K562 (cell line): ENCODE measurements at regions not wholly inside any gene's neighbourhood (a gene's known extent, or its start where the extent isn't known, plus 50 kb on each side); places are given as distances from the start of the nearest gene placed in this dataset.

Source experiments
- ATAC-seq: fragments of 200-7000 bp; cut with Tn5 transposase; 3 replicates; pipeline ENCODE4 v1.9.1; 2020; ENCODE audit warnings: moderate library complexity
- BruUV-seq: library from RNA; stranded (reverse); fragments of 400-500 nt; replicated peaks from 2 replicates; lab custom pipeline; 2021; lab: Mats Ljungman, UMichigan
- CTCF ChIA-PET: fragments of 300-600 bp; formaldehyde crosslinking; extraction: SDS; loops from one replicate; lab custom pipeline; 2021; ENCODE audit warnings: low intra/inter-chr PET ratio; lab: Yijun Ruan, JAX
- POLR2A ChIA-PET: fragments of 300-600, 350-650 bp; sonication (Branson Sonifier 250); formaldehyde crosslinking; extraction: SDS; loops from one replicate; lab custom pipeline; 2021; ENCODE audit warnings: antibody characterized with exemption, inconsistent platforms; lab: Yijun Ruan, JAX
- DNase-seq, 4 experiments: peaks; one replicate each; pipeline versions ENCODE4 v3.0.0 to v3.0.0-alpha.2; 2011 to 2018; ENCODE audit warnings: low spot score in 3 of 4, mixed read lengths in 3 of 4; ENCODE audit errors: extremely low read depth in 1 of 4
- FAIRE-seq: peaks from 2 replicates; lab custom pipeline; 2011; peaks lifted over from hg19 to GRCh38; lab: Jason Lieb, UNC
- H2AFZ ChIP-seq: 2 replicates; pipeline ENCODE4 v1.6.0; 2011; ENCODE audit warnings: low read depth, low read length, control low read depth, inconsistent platforms
- H3K27ac ChIP-seq: fragments of 200-600 bp; 3 replicates; pipeline ENCODE4 v1.8.0; 2011; ENCODE audit warnings: low read depth, mild to moderate bottlenecking, control low read depth, inconsistent platforms, low read length, moderate library complexity, mixed read lengths; ENCODE audit errors: extremely low read depth
- H3K27me3 ChIP-seq, 2 experiments: fragments of 300-600 bp in 1 of 2; 2 replicates in 1 of 2; 3 replicates in 1 of 2; pipeline versions ENCODE4 v1.6.0 to v1.8.0; 2011; ENCODE audit warnings: inconsistent platforms in 2 of 2, low read length in 2 of 2, mild to moderate bottlenecking in 1 of 2, mixed read lengths in 1 of 2, moderate library complexity in 1 of 2; ENCODE audit not compliant: control insufficient read depth in 2 of 2, insufficient read depth in 2 of 2
- H3K36me3 ChIP-seq: fragments of 300-600 bp; 3 replicates; pipeline ENCODE4 v1.8.0; 2011; ENCODE audit warnings: mild to moderate bottlenecking, low read length, inconsistent platforms; ENCODE audit not compliant: control insufficient read depth, insufficient read depth
- H3K4me1 ChIP-seq, 2 experiments: fragments of 200-600 bp in 1 of 2; replicated peaks in 1 of 2; 2 replicates in 1 of 2; 3 replicates in 1 of 2; pipeline versions ENCODE4 v1.5.1 to v1.8.0; 2011; ENCODE audit warnings: inconsistent platforms in 2 of 2, low read length in 2 of 2, mild to moderate bottlenecking in 1 of 2, mixed read lengths in 1 of 2, moderate library complexity in 1 of 2; ENCODE audit not compliant: control insufficient read depth in 2 of 2, insufficient read depth in 2 of 2
- H3K4me2 ChIP-seq: 2 replicates; pipeline ENCODE4 v1.6.1; 2011; ENCODE audit warnings: low read length, control low read depth, inconsistent platforms, mixed read lengths; ENCODE audit not compliant: insufficient read depth
- H3K4me3 ChIP-seq: fragments of 200-600 bp; sonication (generic), shearing (Covaris generic); 2 replicates; pipeline ENCODE4 v1.5.1; 2016; ENCODE audit warnings: control low read depth, inconsistent platforms
- H3K79me2 ChIP-seq: fragments of 200-600 bp; 3 replicates; pipeline ENCODE4 v1.8.0; 2011; ENCODE audit warnings: low read length, inconsistent platforms; ENCODE audit not compliant: control insufficient read depth, insufficient read depth
- H3K9ac ChIP-seq, 2 experiments: 2 replicates each; pipeline versions ENCODE4 v1.6.0 to v1.6.1; 2011; ENCODE audit warnings: low read depth in 2 of 2, low read length in 2 of 2, control low read depth in 1 of 2, inconsistent platforms in 1 of 2, mild to moderate bottlenecking in 1 of 2, mixed read lengths in 1 of 2; ENCODE audit not compliant: insufficient read depth in 1 of 2
- H3K9me1 ChIP-seq: one replicate; pipeline ENCODE4 v1.6.0; 2011; ENCODE audit warnings: inconsistent platforms, mild to moderate bottlenecking, low read length, moderate library complexity; ENCODE audit not compliant: control insufficient read depth, insufficient read depth
- H3K9me3 ChIP-seq: replicated peaks from 2 replicates; pipeline ENCODE4 v1.5.1; 2011; ENCODE audit warnings: low read depth, low read length, inconsistent platforms; ENCODE audit not compliant: control insufficient read depth, insufficient read depth
- H4K20me1 ChIP-seq: replicated peaks from 2 replicates; pipeline ENCODE4 v1.6.1; 2011; ENCODE audit warnings: low read length, inconsistent platforms, mixed read lengths; ENCODE audit not compliant: control insufficient read depth, insufficient read depth
- CBX3 ChIP-seq, 2 experiments: IDR thresholded peaks; 1 replicate in 1 of 2; 2 replicates in 1 of 2; pipeline ENCODE4 v1.6.1; 2012; ENCODE audit warnings: inconsistent platforms in 2 of 2, low read length in 2 of 2, borderline replicate concordance in 1 of 2, control low read depth in 1 of 2
- CXXC5 ChIP-seq: fragments of 250-450 bp; sonication (Bioruptor Pico); IDR thresholded peaks from 2 replicates; pipeline ENCODE4 v1.8.0; 2022; ENCODE audit warnings: inconsistent platforms, mild to moderate bottlenecking, moderate library complexity
- FOSL1 ChIP-seq: fragments of 200-800 bp; sonication (Bioruptor generic); conservative IDR thresholded peaks from 2 replicates; pipeline ENCODE4 v1.6.1; 2016; ENCODE audit warnings: missing genetic modification characterization, missing compliant biosample characterization
- FOXK2 ChIP-seq, 2 experiments: fragments of 450-650 bp; IDR thresholded peaks in 1 of 2; conservative IDR thresholded peaks in 1 of 2; 2 replicates each; pipeline ENCODE4 v1.6.1; 2016; ENCODE audit warnings: low read depth in 2 of 2, mild to moderate bottlenecking in 1 of 2
- HDAC1 ChIP-seq, 2 experiments: fragments of 450-650 bp; IDR thresholded peaks; 2 replicates each; pipeline ENCODE4 v1.6.1; 2016 to 2017; ENCODE audit warnings: inconsistent platforms in 1 of 2, mild to moderate bottlenecking in 1 of 2, moderate library complexity in 1 of 2
- KDM1A ChIP-seq, 2 experiments: fragments of 450-650 bp; IDR thresholded peaks; 2 replicates each; pipeline ENCODE4 v1.6.1; 2016; ENCODE audit warnings: mild to moderate bottlenecking in 2 of 2
- RCOR1 ChIP-seq, 2 experiments: IDR thresholded peaks; 2 replicates each; pipeline ENCODE4 v1.6.1; 2012; ENCODE audit warnings: low read depth in 2 of 2, low read length in 2 of 2, borderline replicate concordance in 1 of 2, improper control_type of control experiment in 1 of 2
- TEAD4 ChIP-seq, 2 experiments: sonication (generic) in 1 of 2; formaldehyde crosslinking in 1 of 2; IDR thresholded peaks; 2 replicates each; pipeline versions ENCODE4 v1.6.1 to v1.8.0; 2012 to 2022; ENCODE audit warnings: borderline replicate concordance in 1 of 2, inconsistent platforms in 1 of 2, low read length in 1 of 2, mild to moderate bottlenecking in 1 of 2, missing genetic modification reagents in 1 of 2
- WGBS: fragments of 100-300 bp; shearing (Covaris generic); methylation state at CpG from one replicate; pipeline ENCODE4 v1.1.6; 2016; ENCODE audit warnings: low coverage, mixed read lengths; ENCODE audit not compliant: insufficient coverage; ENCODE audit errors: missing lambda C conversion rate; 5-methylcytosine and 5-hydroxymethylcytosine counted together
- in situ Hi-C: fragments of 300-500 bp; cut with MboI; formaldehyde crosslinking; loops from 4 replicates; pipeline ENCODE4 v1.15.0; 2018; ENCODE audit warnings: inconsistent platforms, mixed read lengths
- intact Hi-C: fragments of 100-400 bp; cut with micrococcal nuclease; formaldehyde crosslinking; loops from 2 replicates; pipeline ENCODE4 v1.14.2; 2022
- TF ChIP-seq, protein P1 (sequence below), 2 experiments: fragments of 450-650 bp; IDR thresholded peaks; 2 replicates each; pipeline ENCODE4 v1.6.1; 2016
- TF ChIP-seq, protein P2 (sequence below), 2 experiments: fragments of 450-650 bp in 1 of 2; sonication (generic) in 1 of 2; formaldehyde crosslinking in 1 of 2; IDR thresholded peaks in 1 of 2; conservative IDR thresholded peaks in 1 of 2; 2 replicates each; pipeline versions ENCODE4 v1.6.1 to v1.8.1; 2016 to 2023; ENCODE audit warnings: mild to moderate bottlenecking in 2 of 2, moderate library complexity in 2 of 2, inconsistent platforms in 1 of 2, missing genetic modification reagents in 1 of 2
- TF ChIP-seq, protein P3 (sequence below): fragments of 450-650 bp; IDR thresholded peaks from 2 replicates; pipeline ENCODE4 v1.6.1; 2018; ENCODE audit warnings: mild to moderate bottlenecking, low read depth; ENCODE audit not compliant: partially characterized antibody

DNA sequence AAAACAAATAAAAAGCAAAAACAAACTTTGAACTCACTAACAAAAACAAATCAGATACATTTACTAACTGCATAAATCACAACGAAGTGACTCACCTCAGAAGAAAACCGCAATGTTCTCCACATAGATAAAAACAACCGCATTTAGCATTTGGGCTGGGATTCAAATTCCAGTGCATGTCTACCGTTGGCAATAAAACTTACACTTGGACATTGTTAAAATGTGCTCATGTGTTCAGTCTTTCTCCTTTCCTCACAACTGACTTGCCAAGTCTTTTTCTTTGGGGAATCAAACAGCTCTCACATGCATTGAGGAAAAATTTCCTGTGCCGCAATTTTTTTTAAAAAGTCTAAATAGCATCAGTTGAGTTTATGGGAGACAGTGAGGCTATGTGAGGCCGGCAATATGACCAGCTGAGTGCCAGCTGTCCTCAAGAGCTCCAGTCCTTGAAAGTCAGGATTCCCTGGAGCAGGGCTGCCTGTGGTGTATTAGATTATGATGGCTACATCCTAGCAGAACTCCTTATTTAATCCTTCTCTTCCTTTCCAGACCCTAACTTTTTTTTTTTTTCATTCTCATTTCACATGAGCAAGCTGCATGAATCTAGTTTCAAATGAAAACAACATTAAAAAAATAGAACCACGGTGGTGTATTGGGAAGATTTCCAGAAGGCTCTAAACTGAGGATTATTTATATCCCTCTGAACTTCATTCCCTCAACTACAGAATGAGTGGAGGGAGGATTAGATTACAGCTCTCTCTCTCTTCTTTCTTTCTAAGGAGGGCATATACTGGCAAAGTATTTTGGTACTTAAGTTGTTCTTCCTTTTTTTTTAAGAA, 70.2 kb upstream of the MEIS1 start:
- Histone ChIP-seq H3K4me2 (no peak overlapping the region), H3K36me3 (no peaks in the 10 kb centered on the region), H3K9me3 (no peaks in the 10 kb centered on the region), H3K27ac (no peak overlapping the region), H3K4me1 (no peaks in the 10 kb centered on the region), H3K9ac (no peak overlapping the region), H3K79me2 (no peaks in the 10 kb centered on the region), H4K20me1 (no peaks in the 10 kb centered on the region), H3K27me3 (no peaks in the 10 kb centered on the region; a peak in 1 of 5 replicates), H3K9me1 (no peaks in the 10 kb centered on the region), H2AFZ (no peak overlapping the region), H3K4me3 (no peak overlapping the region)
- no peak for TF ChIP-seq CXXC5 (CRISPR knock-in tag)
- peak in 1 of 2 experiments; percentile 68; a peak in 2 of 4 replicates for TF ChIP-seq HDAC1 (IDR thresholded peaks at IDR 0.05)
- peak in 1 of 2 experiments; percentile 37; a peak in 1 of 4 replicates for TF ChIP-seq RCOR1 (IDR thresholded peaks at IDR 0.05; ENCODE audit: borderline replicate concordance in 1 of 2, low read depth in 2 of 2, low read length in 2 of 2)
- TF ChIP-seq, protein P1, sequence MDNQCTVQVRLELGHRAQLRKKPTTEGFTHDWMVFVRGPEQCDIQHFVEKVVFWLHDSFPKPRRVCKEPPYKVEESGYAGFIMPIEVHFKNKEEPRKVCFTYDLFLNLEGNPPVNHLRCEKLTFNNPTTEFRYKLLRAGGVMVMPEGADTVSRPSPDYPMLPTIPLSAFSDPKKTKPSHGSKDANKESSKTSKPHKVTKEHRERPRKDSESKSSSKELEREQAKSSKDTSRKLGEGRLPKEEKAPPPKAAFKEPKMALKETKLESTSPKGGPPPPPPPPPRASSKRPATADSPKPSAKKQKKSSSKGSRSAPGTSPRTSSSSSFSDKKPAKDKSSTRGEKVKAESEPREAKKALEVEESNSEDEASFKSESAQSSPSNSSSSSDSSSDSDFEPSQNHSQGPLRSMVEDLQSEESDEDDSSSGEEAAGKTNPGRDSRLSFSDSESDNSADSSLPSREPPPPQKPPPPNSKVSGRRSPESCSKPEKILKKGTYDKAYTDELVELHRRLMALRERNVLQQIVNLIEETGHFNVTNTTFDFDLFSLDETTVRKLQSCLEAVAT (IDR thresholded peaks at IDR 0.05), result 0 out of 4 replicates have a peak, but pooled peaks of 1 of the 2 experiments have one; percentile 36
- TF ChIP-seq, protein P2, sequence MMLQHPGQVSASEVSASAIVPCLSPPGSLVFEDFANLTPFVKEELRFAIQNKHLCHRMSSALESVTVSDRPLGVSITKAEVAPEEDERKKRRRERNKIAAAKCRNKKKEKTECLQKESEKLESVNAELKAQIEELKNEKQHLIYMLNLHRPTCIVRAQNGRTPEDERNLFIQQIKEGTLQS (IDR thresholded peaks at IDR 0.05), result peak; percentile 16; the same call in 1 of the 2 replicates
- TF ChIP-seq, protein P2 (CRISPR knock-in tag; conservative IDR thresholded peaks at IDR 0.05), result no peak
- no peak for TF ChIP-seq CBX3 (IDR thresholded peaks at IDR 0.05; ENCODE audit: borderline replicate concordance in 1 of 2, low read length in 2 of 2)
- TF ChIP-seq, protein P3, sequence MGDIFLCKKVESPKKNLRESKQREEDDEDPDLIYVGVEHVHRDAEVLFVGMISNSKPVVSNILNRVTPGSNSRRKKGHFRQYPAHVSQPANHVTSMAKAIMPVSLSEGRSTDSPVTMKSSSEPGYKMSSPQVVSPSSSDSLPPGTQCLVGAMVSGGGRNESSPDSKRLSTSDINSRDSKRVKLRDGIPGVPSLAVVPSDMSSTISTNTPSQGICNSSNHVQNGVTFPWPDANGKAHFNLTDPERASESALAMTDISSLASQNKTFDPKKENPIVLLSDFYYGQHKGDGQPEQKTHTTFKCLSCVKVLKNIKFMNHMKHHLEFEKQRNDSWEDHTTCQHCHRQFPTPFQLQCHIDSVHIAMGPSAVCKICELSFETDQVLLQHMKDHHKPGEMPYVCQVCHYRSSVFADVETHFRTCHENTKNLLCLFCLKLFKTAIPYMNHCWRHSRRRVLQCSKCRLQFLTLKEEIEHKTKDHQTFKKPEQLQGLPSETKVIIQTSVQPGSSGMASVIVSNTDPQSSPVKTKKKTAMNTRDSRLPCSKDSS, result no peak
- TF ChIP-seq FOXK2 (conservative IDR thresholded peaks at IDR 0.05 in 1 of 2, IDR thresholded peaks at IDR 0.05 in 1 of 2; ENCODE audit: low read depth in 2 of 2), result no peak
- TF ChIP-seq FOSL1 (tag), result peak; percentile 82
- TF ChIP-seq TEAD4 (IDR thresholded peaks at IDR 0.05; ENCODE audit: low read length), result peak; percentile 52
- no peak for TF ChIP-seq TEAD4 (CRISPR knock-in tag; IDR thresholded peaks at IDR 0.05; ENCODE audit: borderline replicate concordance)
- peak; percentile 90 to 91 for TF ChIP-seq KDM1A (IDR thresholded peaks at IDR 0.05)
- no peak for DNase-seq
- no peak for ATAC-seq
- 0% methylated on average over 7 of the region's 7 CpGs for WGBS
- no TSS peak for BruUV-seq
- intact Hi-C loops (no loop called here), in situ Hi-C loops (no loop called here)
- ChIA-PET CTCF (interaction anchor here (0.6 kb wide), 1 partner anchor 1673 kb away, joined by 3 read pairs; no protein-coding TSS in a partner anchor), POLR2A (interaction anchor here (0.6 to 1.3 kb wide), 2 partner anchors 9 to 166 kb away, joined by 3 to 4 read pairs; no protein-coding TSS in a partner anchor)
- FAIRE-seq, result no peak
